T-helper 1 cell (primary cell): ENCODE measurements at regions not wholly inside any gene's neighbourhood (a gene's known extent, or its start where the extent isn't known, plus 50 kb on each side); places are given as distances from the start of the nearest gene placed in this dataset.

Source experiments
- DNase-seq, 5 donors: peaks; one replicate each; pipeline ENCODE4 v3.0.0-alpha.2; 2012 to 2020

- no peak for DNase-seq
Observed at GRCh38 chr2:19746611-19747309, 155.0 kb downstream of the TTC32 start.

- no peak for DNase-seq
Observed at GRCh38 chr2:19746137-19746600, 155.6 kb downstream of the TTC32 start.

- DNase-seq: no peak
Observed at GRCh38 chr2:19745318-19746136, 156.3 kb downstream of the TTC32 start.

GRCh38 chr2:19744456-19745199, 157.2 kb downstream of the TTC32 start:
- no peak for DNase-seq

- DNase-seq: no peak
Observed at GRCh38 chr2:19743641-19744040, 158.1 kb downstream of the TTC32 start.

GRCh38 chr2:19742872-19743271, 158.9 kb downstream of the TTC32 start:
- no peak for DNase-seq

GRCh38 chr2:19739256-19739655, 162.5 kb downstream of the TTC32 start:
- no peak for DNase-seq

GRCh38 chr2:19738707-19739106, 163.1 kb downstream of the TTC32 start:
- no peak for DNase-seq

- no peak for DNase-seq
Observed at GRCh38 chr2:19736191-19736831, 165.5 kb downstream of the TTC32 start.

GRCh38 chr2:19733951-19734425, 167.8 kb downstream of the TTC32 start:
- DNase-seq: no peak

- no peak for DNase-seq
Observed at GRCh38 chr2:19733390-19733789, 168.4 kb downstream of the TTC32 start.

- DNase-seq: no peak
Observed at GRCh38 chr2:19732255-19732654, 169.5 kb downstream of the TTC32 start.

GRCh38 chr2:19731515-19731914, 170.3 kb downstream of the TTC32 start:
- no peak for DNase-seq

- no peak for DNase-seq
Observed at GRCh38 chr2:19731037-19731436, 170.7 kb downstream of the TTC32 start.

GRCh38 chr2:19728125-19728524, 173.7 kb downstream of the TTC32 start:
- no peak for DNase-seq

- DNase-seq: no peak
Observed at GRCh38 chr2:19725392-19725791, 176.4 kb downstream of the TTC32 start.

- no peak for DNase-seq
Observed at GRCh38 chr2:19723021-19723420, 178.8 kb downstream of the TTC32 start.

- DNase-seq: no peak
Observed at GRCh38 chr2:19722531-19722971, 179.2 kb downstream of the TTC32 start.

- no peak for DNase-seq
Observed at GRCh38 chr2:19720306-19720705, 181.5 kb downstream of the TTC32 start.

- no peak for DNase-seq
Observed at GRCh38 chr2:19719540-19719939, 182.2 kb downstream of the TTC32 start.

GRCh38 chr2:19717446-19717845, 184.3 kb downstream of the TTC32 start:
- no peak for DNase-seq

GRCh38 chr2:19714926-19715325, 186.9 kb downstream of the TTC32 start:
- DNase-seq: no peak

- DNase-seq: no peak
Observed at GRCh38 chr2:19712850-19713249, 188.9 kb downstream of the TTC32 start.
